Neutrophil (primary cell): ENCODE measurements at regions not wholly inside any gene's neighbourhood (a gene's known extent, or its start where the extent isn't known, plus 50 kb on each side); places are given as distances from the start of the nearest gene placed in this dataset.

Experiments used
- H3K27ac ChIP-seq: fragments of 200-600 bp; sonication (generic); 2 replicates; pipeline ENCODE4 v1.5.1; 2016; ENCODE audit warnings: mild to moderate bottlenecking, moderate library complexity
- H3K27me3 ChIP-seq: fragments of 200-600 bp; sonication (generic); 2 replicates; pipeline ENCODE4 v1.6.0; 2016; ENCODE audit warnings: mild to moderate bottlenecking
- H3K36me3 ChIP-seq: fragments of 200-600 bp; sonication (generic); 2 replicates; pipeline ENCODE4 v1.5.1; 2017
- H3K4me1 ChIP-seq, 2 experiments: fragments of 200-600 bp in 1 of 2; sonication (generic) in 1 of 2; 1 replicate in 1 of 2; 2 replicates in 1 of 2; pipeline versions ENCODE4 v1.5.1 to v1.6.1; 2013 to 2016; ENCODE audit warnings: low read depth in 1 of 2, low read length in 1 of 2, mild to moderate bottlenecking in 1 of 2, moderate library complexity in 1 of 2; ENCODE audit not compliant: control insufficient read depth in 1 of 2, insufficient read depth in 1 of 2
- H3K4me3 ChIP-seq, 2 experiments: fragments of 200-600 bp in 1 of 2; sonication (generic) in 1 of 2; 1 replicate in 1 of 2; 2 replicates in 1 of 2; pipeline ENCODE4 v1.5.1; 2013 to 2016; ENCODE audit warnings: low read depth in 1 of 2, low read length in 1 of 2, mild to moderate bottlenecking in 1 of 2, moderate library complexity in 1 of 2
- H3K9me3 ChIP-seq: fragments of 200-600 bp; sonication (generic); 2 replicates; pipeline ENCODE4 v1.5.1; 2016
- TF ChIP-seq, protein P1 (sequence below): fragments of 200-600 bp; sonication (generic); IDR thresholded peaks from 2 replicates; pipeline ENCODE4 v1.5.1; 2016; ENCODE audit warnings: antibody characterized with exemption

- H3K9me3 ChIP-seq: no peaks in the 10 kb centered on the region
- no peaks in the 10 kb centered on the region for H3K27me3 ChIP-seq
- H3K36me3 ChIP-seq: no peaks in the 10 kb centered on the region
- H3K4me3 ChIP-seq: no peak overlapping the region
- TF ChIP-seq, protein P1, sequence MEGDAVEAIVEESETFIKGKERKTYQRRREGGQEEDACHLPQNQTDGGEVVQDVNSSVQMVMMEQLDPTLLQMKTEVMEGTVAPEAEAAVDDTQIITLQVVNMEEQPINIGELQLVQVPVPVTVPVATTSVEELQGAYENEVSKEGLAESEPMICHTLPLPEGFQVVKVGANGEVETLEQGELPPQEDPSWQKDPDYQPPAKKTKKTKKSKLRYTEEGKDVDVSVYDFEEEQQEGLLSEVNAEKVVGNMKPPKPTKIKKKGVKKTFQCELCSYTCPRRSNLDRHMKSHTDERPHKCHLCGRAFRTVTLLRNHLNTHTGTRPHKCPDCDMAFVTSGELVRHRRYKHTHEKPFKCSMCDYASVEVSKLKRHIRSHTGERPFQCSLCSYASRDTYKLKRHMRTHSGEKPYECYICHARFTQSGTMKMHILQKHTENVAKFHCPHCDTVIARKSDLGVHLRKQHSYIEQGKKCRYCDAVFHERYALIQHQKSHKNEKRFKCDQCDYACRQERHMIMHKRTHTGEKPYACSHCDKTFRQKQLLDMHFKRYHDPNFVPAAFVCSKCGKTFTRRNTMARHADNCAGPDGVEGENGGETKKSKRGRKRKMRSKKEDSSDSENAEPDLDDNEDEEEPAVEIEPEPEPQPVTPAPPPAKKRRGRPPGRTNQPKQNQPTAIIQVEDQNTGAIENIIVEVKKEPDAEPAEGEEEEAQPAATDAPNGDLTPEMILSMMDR: no peak
- H3K4me1 ChIP-seq: no peaks in the 10 kb centered on the region
- H3K27ac ChIP-seq: no peak overlapping the region
Measured at GRCh38 chr5:158514319-158514985, 585.3 kb downstream of the EBF1 start.

DNA sequence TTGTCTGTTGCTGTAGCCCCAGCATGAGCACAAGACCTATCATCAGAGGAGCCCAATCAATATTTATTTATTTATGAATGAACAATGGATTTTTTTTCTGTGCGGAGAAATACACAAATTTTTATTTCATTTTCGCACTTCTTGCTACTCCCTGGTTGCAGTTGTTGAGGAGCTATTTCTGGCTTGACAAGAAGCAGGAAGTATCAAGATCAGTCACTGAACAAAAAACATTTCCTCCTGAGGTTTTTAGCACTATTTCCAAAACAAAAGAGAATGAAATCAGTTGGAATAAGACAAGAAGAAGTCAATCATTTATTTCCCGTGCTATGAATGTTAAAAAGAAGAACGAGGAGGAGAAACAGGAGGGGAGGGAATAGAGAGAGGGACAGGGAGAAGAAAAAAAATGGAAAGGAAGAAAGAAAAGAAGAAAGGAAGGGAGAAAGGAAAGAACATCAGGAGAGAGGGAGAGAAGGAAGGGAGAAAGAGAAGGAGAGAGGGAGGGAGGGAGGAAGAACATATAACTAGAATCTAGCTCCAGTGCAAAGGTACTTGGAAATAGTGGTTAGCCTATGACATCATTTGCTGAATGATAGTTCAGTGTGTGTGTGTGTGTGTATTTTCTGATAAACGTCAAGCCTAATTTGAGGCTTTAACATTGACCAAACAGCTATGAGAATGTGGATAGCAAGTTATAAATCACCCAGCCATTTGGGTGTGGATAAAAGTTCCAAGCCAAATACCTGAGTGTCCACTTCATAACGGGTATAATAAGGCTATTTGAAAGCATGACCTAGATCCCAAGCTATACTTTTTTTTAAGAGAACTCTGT lies 586.0 kb downstream of the EBF1 start:
- no peaks in the 10 kb centered on the region for H3K27me3 ChIP-seq
- no peak overlapping the region for H3K4me3 ChIP-seq
- no peaks in the 10 kb centered on the region for H3K4me1 ChIP-seq
- TF ChIP-seq, protein P1: no peak
- no peaks in the 10 kb centered on the region for H3K36me3 ChIP-seq
- H3K27ac ChIP-seq: no peak overlapping the region
- no peaks in the 10 kb centered on the region for H3K9me3 ChIP-seq

DNA sequence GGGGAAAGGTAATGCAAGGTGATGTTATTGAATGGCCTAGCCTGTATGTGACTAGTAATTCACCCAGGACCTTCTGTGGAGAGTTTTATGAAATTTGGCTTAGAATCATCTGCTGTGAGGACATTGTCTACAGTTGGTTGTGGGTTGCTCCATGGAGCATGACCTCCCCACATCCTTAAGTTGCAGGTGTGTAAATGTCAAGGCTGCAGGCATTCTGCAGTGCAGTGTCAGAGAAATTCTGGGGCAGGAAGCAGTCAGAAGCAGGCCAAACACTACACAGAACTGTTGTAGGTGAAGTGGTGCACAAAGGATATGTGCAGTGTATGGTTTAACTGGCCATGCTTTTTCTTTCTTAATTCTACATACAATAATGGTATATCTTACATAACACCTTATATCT lies 588.3 kb downstream of the EBF1 start:
- Histone ChIP-seq H3K4me3 (no peak overlapping the region), H3K27me3 (no peaks in the 10 kb centered on the region), H3K36me3 (no peaks in the 10 kb centered on the region), H3K27ac (no peak overlapping the region), H3K4me1 (no peaks in the 10 kb centered on the region), H3K9me3 (no peaks in the 10 kb centered on the region)
- TF ChIP-seq, protein P1: no peak

DNA sequence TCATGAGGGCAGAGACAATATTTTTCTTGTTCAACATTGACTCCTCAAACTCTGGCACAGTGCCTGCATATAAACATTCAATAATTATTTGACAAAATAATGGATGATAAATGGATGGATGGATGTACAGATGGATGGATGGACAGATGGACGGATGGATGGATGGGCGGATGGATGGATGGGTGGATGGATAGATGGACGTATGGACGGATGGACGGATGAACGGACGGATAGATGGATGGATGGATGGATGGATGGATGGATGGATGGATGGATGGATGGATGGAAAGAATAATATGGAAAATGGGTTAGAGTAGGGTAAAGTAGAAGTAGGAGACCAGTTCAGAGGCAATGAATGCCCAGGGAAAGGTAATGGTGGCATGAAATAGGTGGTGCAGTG lies 589.2 kb downstream of the EBF1 start:
- no peak overlapping the region for H3K27ac ChIP-seq
- H3K4me1 ChIP-seq: no peaks in the 10 kb centered on the region
- H3K4me3 ChIP-seq: no peak overlapping the region
- no peaks in the 10 kb centered on the region for H3K27me3 ChIP-seq
- H3K36me3 ChIP-seq: no peaks in the 10 kb centered on the region
- H3K9me3 ChIP-seq: no peaks in the 10 kb centered on the region
- TF ChIP-seq, protein P1: no peak

- no peak overlapping the region for H3K27ac ChIP-seq
- H3K4me1 ChIP-seq: peaks cover 12 to 14% of the 10 kb centered on the region in 2 experiments
- no peak overlapping the region for H3K4me3 ChIP-seq
- H3K36me3 ChIP-seq: no peaks in the 10 kb centered on the region
- H3K27me3 ChIP-seq: no peaks in the 10 kb centered on the region
- no peaks in the 10 kb centered on the region for H3K9me3 ChIP-seq
- TF ChIP-seq, protein P1: no peak
Measured at GRCh38 chr5:158506648-158507047, 593.1 kb downstream of the EBF1 start.
